Brain microvascular endothelial cell (primary cell): ENCODE measurements at regions not wholly inside any gene's neighbourhood (a gene's known extent, or its start where the extent isn't known, plus 50 kb on each side); places are given as distances from the start of the nearest gene placed in this dataset.
"Not testable (repeated sequence)": the region's sequence is repeated elsewhere in the genome, so short reads cannot be mapped to it uniquely, and the experiment has no call there.

ENCODE experiments used
- DNase-seq: peaks from one replicate; pipeline ENCODE4 v3.0.0-alpha.2; 2020
- H3K27ac ChIP-seq: fragments of 250-450 bp; sonication (Bioruptor Pico); 2 replicates; pipeline ENCODE4 v1.5.1; 2020; ENCODE audit warnings: mild to moderate bottlenecking, moderate library complexity
- H3K27me3 ChIP-seq: fragments of 250-450 bp; sonication (Bioruptor Pico); replicated peaks from 2 replicates; pipeline ENCODE4 v1.5.1; 2020; ENCODE audit warnings: mild to moderate bottlenecking
- H3K36me3 ChIP-seq: fragments of 250-450 bp; sonication (Bioruptor Pico); replicated peaks from 2 replicates; pipeline ENCODE4 v1.5.1; 2020; ENCODE audit warnings: mild to moderate bottlenecking
- H3K4me3 ChIP-seq: 2 replicates; pipeline ENCODE4 v1.5.1; 2011; ENCODE audit warnings: low read depth, mild to moderate bottlenecking, control low read depth, low read length, moderate library complexity
- CTCF ChIP-seq: IDR thresholded peaks from 2 replicates; pipeline ENCODE4 v1.5.1; 2011; ENCODE audit warnings: low read depth, mild to moderate bottlenecking, moderate library complexity, low read length, control low read depth, inconsistent platforms; ENCODE audit errors: missing control alignments
- in situ Hi-C: cut with HindIII; loops from 2 replicates; pipeline ENCODE4 v1.10.0; 2017; ENCODE audit warnings: low sequenced_read_pairs, low pct_ligation_motif_present

DNA sequence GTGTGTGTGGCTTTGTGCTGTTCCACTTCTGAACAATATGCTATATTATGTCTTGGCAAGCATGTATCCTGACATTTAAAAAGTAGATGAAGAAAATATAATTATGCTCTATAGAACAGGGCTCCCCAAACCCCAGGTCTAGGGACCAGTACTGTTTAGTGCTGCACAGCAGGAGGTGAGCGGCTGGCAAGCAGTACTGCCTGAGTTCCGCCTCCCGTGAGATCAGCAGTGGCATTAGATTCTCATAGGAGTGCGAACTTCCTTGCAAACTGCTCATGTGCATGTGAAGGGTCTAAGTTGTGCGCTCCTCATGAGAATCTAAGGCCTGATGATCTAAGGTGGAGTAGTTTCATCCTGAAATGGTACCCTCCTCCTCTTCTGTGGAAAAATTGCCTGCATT is 979.1 kb upstream of the CTNND2 start:
- no peak for DNase-seq
- Histone ChIP-seq H3K36me3 (no peaks in the 10 kb centered on the region), H3K4me3 (no peak overlapping the region), H3K27me3 (no peaks in the 10 kb centered on the region), H3K27ac (no peak overlapping the region)
- in situ Hi-C loops: no loop called here
- no peak for TF ChIP-seq CTCF

DNA sequence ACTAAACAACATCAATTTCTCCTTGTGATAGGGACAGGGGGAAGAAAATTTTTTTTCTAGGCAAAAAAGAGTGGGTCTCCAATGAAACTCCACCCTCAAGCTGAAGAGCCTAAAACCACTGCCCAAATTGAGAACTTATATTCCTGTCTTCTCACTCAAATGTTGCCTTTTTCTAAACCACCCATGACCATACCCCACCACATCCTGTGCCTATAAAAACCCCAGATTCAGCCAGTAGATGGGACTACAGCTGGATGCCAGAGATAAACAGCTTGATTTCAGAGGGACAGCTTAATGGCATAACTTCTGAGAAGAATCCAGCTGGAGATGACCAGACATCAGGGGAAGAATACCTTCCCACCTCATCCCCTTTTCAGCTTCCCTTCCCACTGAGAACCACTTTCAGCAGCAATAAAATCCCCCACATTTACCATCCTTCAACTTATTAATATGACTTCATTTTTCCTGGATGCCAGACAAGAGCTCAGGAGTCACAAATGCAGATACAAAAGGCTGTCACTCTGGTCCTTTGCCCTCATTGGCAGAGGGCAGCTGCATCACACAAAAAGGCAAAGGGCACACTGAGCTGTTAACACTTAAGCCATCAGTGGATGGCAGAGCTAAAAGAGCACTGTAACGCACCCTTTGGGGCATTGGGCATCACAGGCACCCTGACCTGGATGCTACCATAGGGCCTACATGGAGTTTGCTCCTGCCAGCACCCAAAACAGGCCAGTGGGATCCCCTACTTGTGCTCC is 972.5 kb upstream of the CTNND2 start:
- Histone ChIP-seq H3K4me3 (no peak overlapping the region), H3K27ac (no peak overlapping the region), H3K36me3 (no peaks in the 10 kb centered on the region), H3K27me3 (no peaks in the 10 kb centered on the region)
- no peak for DNase-seq
- no peak for TF ChIP-seq CTCF
- in situ Hi-C loops: no loop called here

DNA sequence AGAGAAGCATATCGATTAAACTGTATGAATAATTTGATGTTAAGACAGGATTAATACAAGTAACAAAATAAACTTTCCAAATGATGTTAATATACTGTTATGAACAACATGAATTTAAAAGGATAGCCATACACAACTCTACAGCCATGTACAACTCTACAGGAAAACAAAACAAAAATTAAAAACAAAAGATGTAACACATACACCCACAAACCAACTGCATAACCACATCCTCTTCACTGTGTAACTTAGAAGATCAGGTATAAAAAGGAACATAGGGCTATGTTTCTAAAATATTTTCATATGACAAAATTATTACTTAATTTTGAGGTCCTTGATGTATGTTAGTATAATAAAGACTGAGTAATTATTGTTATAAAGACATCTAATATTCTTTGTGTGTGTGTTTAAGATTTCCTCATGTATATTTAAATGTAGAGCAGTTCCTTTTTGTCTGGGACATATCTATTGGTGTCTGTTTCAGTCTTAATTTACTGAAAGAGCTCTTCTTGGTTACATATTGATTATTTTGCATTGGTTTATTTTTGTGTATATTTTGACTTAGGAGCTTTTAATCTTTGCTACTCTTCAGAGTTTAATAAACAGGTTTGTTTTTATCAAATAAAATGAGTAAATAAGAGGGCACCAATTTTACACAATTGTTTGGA is 966.8 kb upstream of the CTNND2 start:
- Histone ChIP-seq H3K36me3 (no peaks in the 10 kb centered on the region), H3K27ac (no peak overlapping the region), H3K27me3 (no peaks in the 10 kb centered on the region), H3K4me3 (no peak overlapping the region)
- TF ChIP-seq CTCF: no peak
- DNase-seq: no peak
- in situ Hi-C loops: no loop called here

DNA sequence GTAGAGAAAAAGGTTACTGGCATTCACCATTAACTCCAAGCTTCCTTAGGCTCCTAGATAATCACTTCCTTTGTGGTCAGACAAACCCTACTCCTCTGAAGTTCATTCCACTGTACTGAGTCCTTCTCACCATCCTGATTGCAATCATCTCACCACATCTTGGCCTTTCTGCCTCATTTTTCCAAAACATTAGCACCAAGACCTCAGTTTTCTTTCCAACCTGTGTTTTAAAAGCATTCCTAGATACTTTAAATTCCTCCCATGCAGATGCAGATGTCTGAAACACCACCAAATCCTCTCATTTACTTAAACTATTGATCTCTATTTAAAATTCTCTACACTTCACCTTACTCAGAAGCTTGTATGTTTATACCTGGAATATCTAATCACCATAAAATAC is 961.3 kb upstream of the CTNND2 start:
- no peaks in the 10 kb centered on the region for H3K27me3 ChIP-seq
- in situ Hi-C loops: no loop called here
- H3K36me3 ChIP-seq: no peaks in the 10 kb centered on the region
- no peak overlapping the region for H3K27ac ChIP-seq
- TF ChIP-seq CTCF: no peak
- H3K4me3 ChIP-seq: no peak overlapping the region
- no peak for DNase-seq

DNA sequence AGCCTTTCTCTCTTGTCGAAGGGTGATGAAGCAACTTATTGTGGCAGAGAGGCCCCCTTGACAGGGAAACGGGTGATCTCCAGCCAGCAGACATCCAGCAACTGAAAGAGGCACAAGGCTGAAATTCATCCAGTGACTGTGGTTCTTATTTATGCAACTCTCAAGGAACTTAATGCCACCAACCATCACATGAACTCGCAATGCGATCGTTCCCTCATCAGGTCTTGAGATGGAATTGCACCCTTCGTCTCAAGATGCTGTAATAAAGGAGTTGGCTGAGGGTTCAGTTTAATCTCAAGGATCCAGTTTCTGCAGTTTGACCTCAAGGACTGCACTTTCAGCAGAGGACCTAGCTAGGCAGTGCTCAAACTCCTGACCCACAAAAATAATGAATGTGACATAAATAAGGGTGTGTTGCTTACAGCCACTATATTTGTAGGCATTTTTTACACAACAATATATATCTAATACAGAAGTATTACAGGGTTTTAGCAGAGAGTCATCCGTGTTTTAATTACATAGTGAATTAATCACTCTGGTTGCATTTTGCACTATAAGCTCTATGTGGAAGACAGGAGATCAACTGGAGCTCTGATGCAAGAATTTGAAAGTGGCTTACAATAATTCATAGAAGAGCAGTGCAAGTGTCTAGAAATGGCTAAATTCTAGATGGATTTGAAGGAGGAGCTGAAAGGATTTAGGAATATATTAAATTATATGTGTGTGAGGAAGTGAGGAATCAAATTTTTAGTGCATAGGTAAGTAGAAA is 957.8 kb upstream of the CTNND2 start:
- in situ Hi-C loops: no loop called here
- TF ChIP-seq CTCF: no peak

DNA sequence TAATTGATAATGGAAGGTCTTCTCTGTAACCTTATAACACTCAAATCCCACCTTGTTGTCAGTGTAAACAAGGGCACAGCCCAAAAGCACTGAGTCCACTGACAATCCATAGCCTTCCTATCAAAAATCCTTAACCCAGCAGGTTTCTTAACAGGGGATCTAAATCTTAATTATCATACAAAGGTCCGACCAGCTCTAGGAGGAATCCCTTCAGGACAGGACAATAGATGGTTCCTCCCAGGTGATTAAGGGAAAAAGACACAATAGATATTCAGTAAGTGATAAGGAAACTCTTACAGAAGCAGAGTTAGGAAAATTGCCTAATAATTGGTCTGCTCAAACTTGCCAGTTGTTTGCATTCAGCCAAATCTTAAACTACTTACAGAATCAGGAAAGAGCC is 951.9 kb upstream of the CTNND2 start:
- H3K36me3 ChIP-seq, H3K27me3 ChIP-seq, in situ Hi-C loops, DNase-seq, H3K4me3 ChIP-seq, H3K27ac ChIP-seq: not testable (repeated sequence)

More for the DNA sequence above, 957.8 kb upstream of the CTNND2 start:
- no peak for DNase-seq
- Histone ChIP-seq H3K36me3 (no peaks in the 10 kb centered on the region), H3K27me3 (no peaks in the 10 kb centered on the region), H3K27ac (no peak overlapping the region), H3K4me3 (no peak overlapping the region)
